A549 (cell line): ENCODE measurements at regions not wholly inside any gene's neighbourhood (a gene's known extent, or its start where the extent isn't known, plus 50 kb on each side); places are given as distances from the start of the nearest gene placed in this dataset.

Source experiments
- ATAC-seq, 2 experiments: fragments of 200-7000 bp in 1 of 2; fragments of >200 bp in 1 of 2; cut with Nextera tagmentation in 1 of 2; cut with Tn5 transposase in 1 of 2; 3 replicates each; pipeline versions ENCODE4 v1.8.0 to v1.9.1; 2018 to 2020; ENCODE audit warnings: mild to moderate bottlenecking in 1 of 2, moderate library complexity in 1 of 2
- CTCF ChIA-PET: fragments of 300-600 bp; sonication (Branson Sonifier 250); formaldehyde crosslinking; extraction: SDS; loops from one replicate; lab custom pipeline; 2021; ENCODE audit warnings: antibody characterized with exemption, inconsistent platforms; lab: Yijun Ruan, JAX
- POLR2A ChIA-PET: fragments of 350-600 bp; formaldehyde crosslinking; extraction: SDS; loops from one replicate; lab custom pipeline; 2021; ENCODE audit warnings: antibody characterized with exemption, inconsistent platforms; lab: Yijun Ruan, JAX
- DNase-seq, 2 experiments: peaks; one replicate each; pipeline versions ENCODE4 v3.0.0 to v3.0.0-alpha.2; 2011 to 2016; ENCODE audit warnings: low read depth in 1 of 2, low spot score in 1 of 2
- FAIRE-seq: peaks from 2 replicates; lab custom pipeline; 2011; peaks lifted over from hg19 to GRCh38; lab: Jason Lieb, UNC
- H3K27ac ChIP-seq, 2 experiments: fragments of >200 bp; sonication (Bioruptor Twin); formaldehyde crosslinking; 3 replicates each; pipeline ENCODE4 v1.5.1; 2016 to 2017
- H3K4me1 ChIP-seq: fragments of >200 bp; sonication (Bioruptor Twin); formaldehyde crosslinking; 3 replicates; pipeline ENCODE4 v1.6.1; 2016
- H3K4me2 ChIP-seq: fragments of >200 bp; sonication (Bioruptor Twin); formaldehyde crosslinking; 3 replicates; pipeline ENCODE4 v1.6.1; 2016
- H3K4me3 ChIP-seq: fragments of >200 bp; sonication (Bioruptor Twin); formaldehyde crosslinking; 3 replicates; pipeline ENCODE4 v1.5.1; 2016
- H3K9me3 ChIP-seq: fragments of >200 bp; sonication (Bioruptor Twin); formaldehyde crosslinking; 3 replicates; pipeline ENCODE4 v1.6.1; 2016
- CBX2 ChIP-seq: fragments of 200-600 bp; sonication (generic); IDR thresholded peaks from 2 replicates; pipeline ENCODE4 v1.6.1; 2016; ENCODE audit warnings: low read depth, mild to moderate bottlenecking, borderline replicate concordance
- CBX8 ChIP-seq: fragments of 200-600 bp; sonication (generic); IDR thresholded peaks from 2 replicates; pipeline ENCODE4 v1.6.1; 2016
- CEBPB ChIP-seq, 2 experiments: fragments of >200 bp in 1 of 2; sonication (Bioruptor Twin) in 1 of 2; formaldehyde crosslinking in 1 of 2; IDR thresholded peaks; 2 replicates each; pipeline ENCODE4 v1.6.1; 2012 to 2016
- CHD2 ChIP-seq: fragments of 150-350 bp; IDR thresholded peaks from 2 replicates; pipeline ENCODE4 v1.6.1; 2014; ENCODE audit warnings: low read length; ENCODE audit not compliant: partially characterized antibody
- EHF ChIP-seq: fragments of 250-450 bp; sonication (Bioruptor Pico); IDR thresholded peaks from 2 replicates; pipeline ENCODE4 v1.5.0; 2020; ENCODE audit warnings: mild to moderate bottlenecking
- FOSB ChIP-seq: fragments of 250-450 bp; sonication (Bioruptor Pico); IDR thresholded peaks from 2 replicates; pipeline ENCODE4 v1.5.0; 2020; ENCODE audit warnings: mild to moderate bottlenecking, moderate library complexity
- FOSL2 ChIP-seq, 2 experiments: fragments of 450-650 bp in 1 of 2; fragments of >200 bp in 1 of 2; sonication (Bioruptor Twin) in 1 of 2; formaldehyde crosslinking; IDR thresholded peaks; 2 replicates each; pipeline versions ENCODE4 v1.5.0 to v1.6.1; 2016 to 2020; ENCODE audit warnings: mild to moderate bottlenecking in 1 of 2, moderate library complexity in 1 of 2
- HDAC2 ChIP-seq: fragments of 200-600 bp; sonication (generic); IDR thresholded peaks from 2 replicates; pipeline ENCODE4 v1.6.1; 2016
- HOXA7 ChIP-seq: fragments of 250-450 bp; sonication (Bioruptor Pico); IDR thresholded peaks from 2 replicates; pipeline ENCODE4 v1.5.0; 2020; ENCODE audit warnings: mild to moderate bottlenecking, moderate library complexity
- HOXB13 ChIP-seq: fragments of 250-450 bp; sonication (Bioruptor Pico); IDR thresholded peaks from 2 replicates; pipeline ENCODE4 v1.5.0; 2020; ENCODE audit warnings: low read depth, mild to moderate bottlenecking, moderate library complexity
- HOXB5 ChIP-seq: fragments of 250-450 bp; sonication (Bioruptor Pico); IDR thresholded peaks from 2 replicates; pipeline ENCODE4 v1.5.0; 2020; ENCODE audit warnings: mild to moderate bottlenecking, moderate library complexity
- JUN ChIP-seq, 2 experiments: fragments of >200 bp; sonication (Bioruptor Twin); formaldehyde crosslinking; IDR thresholded peaks; 2 replicates in 1 of 2; 3 replicates in 1 of 2; pipeline ENCODE4 v1.6.1; 2016 to 2017
- JUNB ChIP-seq: fragments of >200 bp; sonication (Bioruptor Twin); formaldehyde crosslinking; IDR thresholded peaks from 2 replicates; pipeline ENCODE4 v1.6.1; 2016
- KDM1A ChIP-seq: fragments of 200-600 bp; sonication (generic); IDR thresholded peaks from 2 replicates; pipeline ENCODE4 v1.6.1; 2016; ENCODE audit warnings: low read depth, mild to moderate bottlenecking
- KDM5A ChIP-seq: fragments of 200-600 bp; sonication (generic); IDR thresholded peaks from 2 replicates; pipeline ENCODE4 v1.6.1; 2016; ENCODE audit warnings: antibody characterized with exemption, mild to moderate bottlenecking
- MAZ ChIP-seq: fragments of 150-350 bp; IDR thresholded peaks from 2 replicates; pipeline ENCODE4 v1.6.1; 2014; ENCODE audit warnings: antibody characterized with exemption, low read depth, low read length, borderline replicate concordance
- MYC ChIP-seq: IDR thresholded peaks from 2 replicates; pipeline ENCODE4 v1.6.1; 2012; ENCODE audit warnings: mild to moderate bottlenecking, inconsistent platforms, low read length, improper control_type of control experiment, borderline replicate concordance
- NFE2L2 ChIP-seq: fragments of 150-350 bp; conservative IDR thresholded peaks from 2 replicates; pipeline ENCODE4 v1.6.1; 2014; ENCODE audit warnings: low read length
- NPAS2 ChIP-seq: fragments of 250-450 bp; sonication (Bioruptor Pico); IDR thresholded peaks from 2 replicates; pipeline ENCODE4 v1.8.0; 2022; ENCODE audit warnings: mild to moderate bottlenecking, moderate library complexity, borderline replicate concordance
- NR3C1 ChIP-seq: fragments of >200 bp; sonication (Bioruptor Twin); formaldehyde crosslinking; IDR thresholded peaks from 3 replicates; pipeline ENCODE4 v1.6.1; 2017
- POLR2AphosphoS2 ChIP-seq: conservative IDR thresholded peaks from 2 replicates; pipeline ENCODE4 v1.6.1; 2012; ENCODE audit warnings: low read length, improper control_type of control experiment, inconsistent platforms
- RAD21 ChIP-seq, 2 experiments: fragments of >200 bp in 1 of 2; sonication (Bioruptor Twin) in 1 of 2; formaldehyde crosslinking in 1 of 2; IDR thresholded peaks in 1 of 2; conservative IDR thresholded peaks in 1 of 2; 2 replicates in 1 of 2; 3 replicates in 1 of 2; pipeline ENCODE4 v1.6.1; 2012 to 2018; ENCODE audit warnings: inconsistent platforms in 1 of 2
- RCOR1 ChIP-seq: fragments of 150-350 bp; IDR thresholded peaks from 2 replicates; pipeline ENCODE4 v1.6.1; 2014; ENCODE audit warnings: antibody characterized with exemption, low read length, low read depth
- ZC3H11A ChIP-seq: fragments of 450-650 bp; IDR thresholded peaks from 2 replicates; pipeline ENCODE4 v1.6.1; 2014; ENCODE audit warnings: antibody characterized with exemption, mild to moderate bottlenecking
- ZFP36 ChIP-seq: fragments of 450-650 bp; IDR thresholded peaks from 2 replicates; pipeline ENCODE4 v1.6.1; 2014; ENCODE audit warnings: borderline replicate concordance; ENCODE audit not compliant: partially characterized antibody
- ZNF302 ChIP-seq: fragments of 250-450 bp; sonication (Bioruptor Pico); IDR thresholded peaks from 2 replicates; pipeline ENCODE4 v1.9.0; 2021; ENCODE audit warnings: inconsistent platforms, mild to moderate bottlenecking, moderate library complexity
- WGBS: methylation state at CpG from one replicate; pipeline ENCODE4 v1.1.6; 2017; ENCODE audit errors: missing lambda C conversion rate; 5-methylcytosine and 5-hydroxymethylcytosine counted together
- TF ChIP-seq, protein P1 (sequence below): fragments of 250-450 bp; sonication (Bioruptor Pico); IDR thresholded peaks from 2 replicates; pipeline ENCODE4 v1.5.0; 2021; ENCODE audit warnings: mild to moderate bottlenecking, moderate library complexity, borderline replicate concordance
- TF ChIP-seq, protein P2 (sequence below): fragments of 150-350 bp; IDR thresholded peaks from 2 replicates; pipeline ENCODE4 v1.6.1; 2014; ENCODE audit warnings: low read depth, mild to moderate bottlenecking, low read length
- TF ChIP-seq, protein P3 (sequence below): IDR thresholded peaks from 2 replicates; pipeline ENCODE4 v1.6.1; 2012
- TF ChIP-seq, protein P4 (sequence below): fragments of 250-450 bp; sonication (Bioruptor Pico); IDR thresholded peaks from 2 replicates; pipeline ENCODE4 v1.5.0; 2020; ENCODE audit warnings: low read depth, mild to moderate bottlenecking, moderate library complexity
- TF ChIP-seq, protein P5 (sequence below): fragments of >200 bp; sonication (Bioruptor Twin); formaldehyde crosslinking; IDR thresholded peaks from 2 replicates; pipeline ENCODE4 v1.6.1; 2016

DNA sequence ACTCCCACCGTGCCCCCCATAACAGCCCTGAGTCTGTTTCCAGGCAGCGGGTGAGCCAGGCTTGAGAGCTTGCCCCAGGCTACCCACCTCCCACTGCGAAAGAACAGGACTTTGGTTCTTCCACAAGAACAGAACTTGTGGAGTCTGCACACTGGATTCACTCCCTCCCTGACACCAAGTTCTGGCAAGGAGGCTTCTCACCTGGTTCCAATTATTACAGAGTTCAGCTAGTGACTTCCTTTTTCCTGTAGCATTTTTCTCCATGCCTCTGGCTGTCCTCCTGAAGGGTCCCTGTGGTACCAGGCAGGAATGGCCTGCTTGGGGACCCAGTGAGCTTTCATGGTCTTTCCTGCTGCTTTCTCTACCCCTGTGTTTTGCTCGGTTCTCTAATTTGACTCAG, 208.6 kb upstream of the SFRP2 start:
- Histone ChIP-seq H3K4me1 (no peaks in the 10 kb centered on the region), H3K27ac (no peak overlapping the region), H3K9me3 (no peaks in the 10 kb centered on the region), H3K4me2 (no peak overlapping the region), H3K4me3 (no peak overlapping the region)
- POLR2A ChIA-PET = no interaction called here
- TF ChIP-seq RAD21 (conservative IDR thresholded peaks at IDR 0.05 in 1 of 2, IDR thresholded peaks at IDR 0.05 in 1 of 2) (no peak), MAZ (no peak), HDAC2 (no peak), HOXB13 (CRISPR knock-in tag) (no peak), POLR2AphosphoS2 (no peak), HOXB5 (CRISPR knock-in tag) (no peak), FOSB (CRISPR knock-in tag) (no peak), ZFP36 (no peak), NPAS2 (CRISPR knock-in tag) (no peak), NFE2L2 (no peak), CBX2 (no peak)
- TF ChIP-seq, protein P1, sequence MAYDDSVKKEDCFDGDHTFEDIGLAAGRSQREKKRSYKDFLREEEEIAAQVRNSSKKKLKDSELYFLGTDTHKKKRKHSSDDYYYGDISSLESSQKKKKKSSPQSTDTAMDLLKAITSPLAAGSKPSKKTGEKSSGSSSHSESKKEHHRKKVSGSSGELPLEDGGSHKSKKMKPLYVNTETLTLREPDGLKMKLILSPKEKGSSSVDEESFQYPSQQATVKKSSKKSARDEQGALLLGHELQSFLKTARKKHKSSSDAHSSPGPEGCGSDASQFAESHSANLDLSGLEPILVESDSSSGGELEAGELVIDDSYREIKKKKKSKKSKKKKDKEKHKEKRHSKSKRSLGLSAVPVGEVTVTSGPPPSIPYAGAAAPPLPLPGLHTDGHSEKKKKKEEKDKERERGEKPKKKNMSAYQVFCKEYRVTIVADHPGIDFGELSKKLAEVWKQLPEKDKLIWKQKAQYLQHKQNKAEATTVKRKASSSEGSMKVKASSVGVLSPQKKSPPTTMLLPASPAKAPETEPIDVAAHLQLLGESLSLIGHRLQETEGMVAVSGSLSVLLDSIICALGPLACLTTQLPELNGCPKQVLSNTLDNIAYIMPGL (CRISPR knock-in tag) = no peak
- WGBS = 3% methylated on average over 3 of the region's 4 CpGs
- ATAC-seq (no peak), DNase-seq (no peak), FAIRE-seq (no peak)
- CTCF ChIA-PET = no interaction called here

DNA sequence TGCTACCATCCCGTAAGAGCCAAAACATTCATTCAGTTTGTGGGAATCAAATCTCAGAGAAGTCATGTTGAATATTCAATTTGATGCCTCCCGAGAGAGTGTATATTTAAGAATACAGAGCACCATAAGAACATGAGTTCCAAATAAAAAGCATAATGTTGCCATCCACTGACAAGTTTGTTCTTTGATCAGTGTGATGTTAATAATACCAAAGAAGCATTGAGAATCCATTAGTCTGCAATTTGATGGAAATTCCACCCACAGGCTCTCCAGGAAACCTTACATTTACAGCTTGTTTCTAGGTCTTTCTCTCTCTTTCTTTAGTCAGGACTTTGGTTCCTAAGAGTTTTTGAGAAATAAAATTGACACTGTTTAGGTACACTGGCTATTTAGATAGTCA, 200.6 kb upstream of the SFRP2 start:
- no peak overlapping the region for H3K4me2 ChIP-seq
- H3K4me1 ChIP-seq = no peaks in the 10 kb centered on the region
- H3K9me3 ChIP-seq = no peaks in the 10 kb centered on the region
- no peak overlapping the region for H3K4me3 ChIP-seq
- TF ChIP-seq HOXA7 (no peak), NR3C1 (no peak)
- ATAC-seq = no peak
- 2% methylated on average over 2 of the region's 2 CpGs for WGBS
- H3K27ac ChIP-seq = no peak overlapping the region
- DNase-seq = no peak
- no peak for FAIRE-seq
- ChIA-PET POLR2A (no interaction called here), CTCF (no interaction called here)

GRCh38 chr4:153988492-153989363, 199.8 kb upstream of the SFRP2 start:
- 27% methylated on average over 9 of the region's 9 CpGs for WGBS
- Histone ChIP-seq H3K4me1 (no peaks in the 10 kb centered on the region), H3K9me3 (no peaks in the 10 kb centered on the region), H3K4me2 (no peak overlapping the region), H3K27ac (no peak overlapping the region), H3K4me3 (no peak overlapping the region)
- ChIA-PET POLR2A (no interaction called here), CTCF (no interaction called here)
- ATAC-seq (no peak), DNase-seq (no peak), FAIRE-seq (no peak)
- TF ChIP-seq EHF (CRISPR knock-in tag) = no peak
- TF ChIP-seq KDM5A = no peak
- no peak for TF ChIP-seq FOSL2 (IDR thresholded peaks at IDR 0.05)
- no peak for TF ChIP-seq FOSL2 (CRISPR knock-in tag; IDR thresholded peaks at IDR 0.05)
- no peak for TF ChIP-seq ZNF302
- TF ChIP-seq, protein P2, sequence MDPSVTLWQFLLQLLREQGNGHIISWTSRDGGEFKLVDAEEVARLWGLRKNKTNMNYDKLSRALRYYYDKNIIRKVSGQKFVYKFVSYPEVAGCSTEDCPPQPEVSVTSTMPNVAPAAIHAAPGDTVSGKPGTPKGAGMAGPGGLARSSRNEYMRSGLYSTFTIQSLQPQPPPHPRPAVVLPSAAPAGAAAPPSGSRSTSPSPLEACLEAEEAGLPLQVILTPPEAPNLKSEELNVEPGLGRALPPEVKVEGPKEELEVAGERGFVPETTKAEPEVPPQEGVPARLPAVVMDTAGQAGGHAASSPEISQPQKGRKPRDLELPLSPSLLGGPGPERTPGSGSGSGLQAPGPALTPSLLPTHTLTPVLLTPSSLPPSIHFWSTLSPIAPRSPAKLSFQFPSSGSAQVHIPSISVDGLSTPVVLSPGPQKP = no peak
- TF ChIP-seq MYC = no peak
- TF ChIP-seq CBX8 = no peak
- TF ChIP-seq JUN (IDR thresholded peaks at IDR 0.05) = no peak
- TF ChIP-seq, protein P3, sequence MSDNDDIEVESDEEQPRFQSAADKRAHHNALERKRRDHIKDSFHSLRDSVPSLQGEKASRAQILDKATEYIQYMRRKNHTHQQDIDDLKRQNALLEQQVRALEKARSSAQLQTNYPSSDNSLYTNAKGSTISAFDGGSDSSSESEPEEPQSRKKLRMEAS = no peak
- no peak for TF ChIP-seq NR3C1
- TF ChIP-seq, protein P4, sequence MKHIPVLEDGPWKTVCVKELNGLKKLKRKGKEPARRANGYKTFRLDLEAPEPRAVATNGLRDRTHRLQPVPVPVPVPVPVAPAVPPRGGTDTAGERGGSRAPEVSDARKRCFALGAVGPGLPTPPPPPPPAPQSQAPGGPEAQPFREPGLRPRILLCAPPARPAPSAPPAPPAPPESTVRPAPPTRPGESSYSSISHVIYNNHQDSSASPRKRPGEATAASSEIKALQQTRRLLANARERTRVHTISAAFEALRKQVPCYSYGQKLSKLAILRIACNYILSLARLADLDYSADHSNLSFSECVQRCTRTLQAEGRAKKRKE = no peak
- no peak for TF ChIP-seq KDM1A
- no peak for TF ChIP-seq RCOR1
- TF ChIP-seq CEBPB (IDR thresholded peaks at IDR 0.05) = no peak
- TF ChIP-seq ZC3H11A = no peak
- TF ChIP-seq, protein P5, sequence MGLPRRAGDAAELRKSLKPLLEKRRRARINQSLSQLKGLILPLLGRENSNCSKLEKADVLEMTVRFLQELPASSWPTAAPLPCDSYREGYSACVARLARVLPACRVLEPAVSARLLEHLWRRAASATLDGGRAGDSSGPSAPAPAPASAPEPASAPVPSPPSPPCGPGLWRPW = no peak
- TF ChIP-seq JUNB = no peak
- TF ChIP-seq CHD2 = no peak
